Mesodermal cell (in vitro differentiated cells): ENCODE measurements at regions not wholly inside any gene's neighbourhood (a gene's known extent, or its start where the extent isn't known, plus 50 kb on each side); places are given as distances from the start of the nearest gene placed in this dataset.
A peak's percentile ranks its signal among the peaks of the same experiment; 100 is the strongest.
"Not testable (repeated sequence)": the region's sequence is repeated elsewhere in the genome, so short reads cannot be mapped to it uniquely, and the experiment has no call there.

Experiments used
- H3K27ac ChIP-seq: 2 replicates; pipeline ENCODE4 v1.7.0; 2013; ENCODE audit warnings: mild to moderate bottlenecking, low read depth, low read length, moderate library complexity; ENCODE audit not compliant: severe bottlenecking
- H3K36me3 ChIP-seq: 2 replicates; pipeline ENCODE4 v1.7.1; 2013; ENCODE audit warnings: mild to moderate bottlenecking, low read length, moderate library complexity; ENCODE audit not compliant: control insufficient read depth, insufficient read depth
- H3K4me1 ChIP-seq: one replicate; pipeline ENCODE4 v1.7.1; 2013; ENCODE audit warnings: mild to moderate bottlenecking, low read length; ENCODE audit not compliant: insufficient read depth, control insufficient read depth, poor library complexity, severe bottlenecking
- H3K4me3 ChIP-seq: 2 replicates; pipeline ENCODE4 v1.7.0; 2013; ENCODE audit warnings: low read length, control low read depth, mild to moderate bottlenecking; ENCODE audit not compliant: insufficient read depth, poor library complexity, severe bottlenecking; ENCODE audit errors: extremely low read depth
- H3K9me3 ChIP-seq: 2 replicates; pipeline ENCODE4 v1.7.1; 2013; ENCODE audit warnings: mild to moderate bottlenecking, low read length, moderate library complexity; ENCODE audit not compliant: control insufficient read depth
- WGBS, 2 experiments: methylation state at CpG; one replicate each; pipeline ENCODE4 v1.1.5; 2013; ENCODE audit warnings: missing lambda C conversion rate in 2 of 2; ENCODE audit not compliant: insufficient coverage in 2 of 2; 5-methylcytosine and 5-hydroxymethylcytosine counted together

- WGBS, 2 experiments, result 84 to 90% methylated on average over 6 to 9 of the region's 9 CpGs
- Histone ChIP-seq H3K4me3 (no peak overlapping the region), H3K27ac (peak overlapping the region; percentile 55), H3K36me3 (no peaks in the 10 kb centered on the region), H3K9me3 (no peaks in the 10 kb centered on the region), H3K4me1 (peaks cover 5% of the 10 kb centered on the region)
Measured at GRCh38 chr12:128091951-128092382, 175.0 kb upstream of the TMEM132C start.

DNA sequence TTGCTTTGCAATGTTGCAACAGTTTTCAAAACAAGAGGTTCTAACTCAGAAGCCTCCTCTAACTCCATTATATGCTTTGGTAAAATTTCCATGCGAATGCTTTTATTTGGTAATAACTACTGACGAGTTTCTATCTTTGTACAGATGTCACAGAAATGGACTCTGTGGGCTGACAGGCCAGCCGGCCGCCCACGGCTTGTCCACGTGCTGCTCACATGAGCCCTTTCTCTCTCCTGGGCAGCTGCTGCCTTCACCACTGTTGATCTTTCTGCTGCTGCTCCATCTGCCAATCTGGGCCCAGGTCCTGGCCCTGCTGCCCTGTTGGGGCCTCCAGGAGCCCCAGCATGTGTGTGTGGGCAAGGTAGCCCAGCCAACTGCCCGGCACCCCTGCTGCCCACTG is 168.2 kb upstream of the TMEM132C start:
- whole genome bisulfite sequencing, 2 experiments, result 90 to 92% methylated on average over 7 of the region's 7 CpGs
- no peaks in the 10 kb centered on the region for H3K36me3 ChIP-seq
- H3K9me3 ChIP-seq, result no peaks in the 10 kb centered on the region
- no peaks in the 10 kb centered on the region for H3K4me1 ChIP-seq
- no peak overlapping the region for H3K27ac ChIP-seq
- H3K4me3 ChIP-seq, result no peak overlapping the region

GRCh38 chr12:128103152-128103551 is 163.8 kb upstream of the TMEM132C start:
- H3K4me1 ChIP-seq, result no peaks in the 10 kb centered on the region
- H3K9me3 ChIP-seq, result no peaks in the 10 kb centered on the region
- WGBS, 2 experiments, result 80 to 82% methylated on average over 1 to 3 of the region's 6 CpGs
- no peak overlapping the region for H3K4me3 ChIP-seq
- no peak overlapping the region for H3K27ac ChIP-seq
- H3K36me3 ChIP-seq, result no peaks in the 10 kb centered on the region

- Histone ChIP-seq H3K4me3 (no peak overlapping the region), H3K4me1 (no peaks in the 10 kb centered on the region), H3K36me3 (no peaks in the 10 kb centered on the region), H3K27ac (no peak overlapping the region), H3K9me3 (no peaks in the 10 kb centered on the region)
- 89 to 92% methylated on average over 10 of the region's 10 CpGs for WGBS, 2 experiments
Measured at GRCh38 chr12:128109236-128109635, 157.7 kb upstream of the TMEM132C start.

GRCh38 chr12:128109636-128110035 is 157.3 kb upstream of the TMEM132C start:
- Histone ChIP-seq H3K36me3 (no peaks in the 10 kb centered on the region), H3K27ac (no peak overlapping the region), H3K9me3 (no peaks in the 10 kb centered on the region), H3K4me1 (no peaks in the 10 kb centered on the region), H3K4me3 (no peak overlapping the region)
- 92 to 98% methylated on average over 10 to 11 of the region's 12 CpGs for WGBS, 2 experiments

DNA sequence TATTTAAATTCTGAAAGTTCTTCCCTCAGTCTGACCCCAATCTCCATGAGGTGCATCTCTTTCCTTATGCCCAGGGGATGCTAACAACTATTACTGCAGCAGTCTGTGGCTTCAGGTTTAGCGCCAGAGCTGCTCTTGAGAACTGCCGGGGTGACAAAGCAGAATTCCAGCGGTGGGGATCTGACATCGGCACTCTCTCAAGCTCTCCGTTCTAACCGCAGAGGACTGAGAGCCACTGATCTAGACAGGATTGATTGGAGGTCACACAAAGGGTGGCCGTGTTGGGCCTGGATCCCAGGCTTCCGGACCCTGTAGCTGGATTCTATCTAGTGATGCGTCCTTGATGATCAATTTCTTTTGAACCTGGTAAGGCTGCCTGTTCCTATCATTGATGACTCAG is 155.6 kb upstream of the TMEM132C start:
- no peaks in the 10 kb centered on the region for H3K4me1 ChIP-seq
- H3K36me3 ChIP-seq, result no peaks in the 10 kb centered on the region
- H3K9me3 ChIP-seq, result no peaks in the 10 kb centered on the region
- WGBS, 2 experiments, result 81 to 88% methylated on average over 9 of the region's 9 CpGs
- no peak overlapping the region for H3K4me3 ChIP-seq
- H3K27ac ChIP-seq, result no peak overlapping the region

GRCh38 chr12:128111951-128112350 is 155.0 kb upstream of the TMEM132C start:
- Histone ChIP-seq H3K4me1 (no peaks in the 10 kb centered on the region), H3K4me3 (no peak overlapping the region), H3K36me3 (no peaks in the 10 kb centered on the region), H3K9me3 (no peaks in the 10 kb centered on the region), H3K27ac (no peak overlapping the region)
- WGBS, 2 experiments, result 17 to 40% methylated on average over 1 of the region's 5 CpGs

DNA sequence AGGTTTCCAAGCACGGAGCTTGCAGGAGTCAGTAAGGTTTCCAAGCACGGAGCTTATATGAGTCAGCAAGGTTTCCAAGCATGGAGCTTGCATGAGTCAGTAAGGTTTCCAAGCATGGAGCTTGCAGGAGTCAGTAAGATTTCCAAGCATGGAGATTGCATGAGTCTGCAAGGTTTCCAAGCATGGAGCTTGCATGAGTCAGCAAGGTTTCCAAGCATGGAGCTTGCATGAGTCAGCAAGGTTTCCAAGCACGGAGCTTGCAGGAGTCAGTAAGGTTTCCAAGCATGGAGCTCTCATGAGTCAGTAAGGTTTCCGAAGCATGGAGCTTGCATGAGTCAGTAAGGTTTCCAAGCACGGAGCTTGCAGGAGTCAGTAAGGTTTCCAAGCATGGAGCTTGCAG is 153.7 kb upstream of the TMEM132C start:
- WGBS, 2 experiments, result 77 to 85% methylated on average over 5 of the region's 5 CpGs
- not testable (repeated sequence) for H3K4me1 ChIP-seq, H3K36me3 ChIP-seq, H3K27ac ChIP-seq, H3K4me3 ChIP-seq, H3K9me3 ChIP-seq

GRCh38 chr12:128114485-128114884 is 152.5 kb upstream of the TMEM132C start:
- Histone ChIP-seq H3K27ac (no peak overlapping the region), H3K4me1 (no peaks in the 10 kb centered on the region), H3K9me3 (no peaks in the 10 kb centered on the region), H3K4me3 (no peak overlapping the region), H3K36me3 (no peaks in the 10 kb centered on the region)
- WGBS, 2 experiments, result 86 to 100% methylated on average over 1 to 2 of the region's 2 CpGs

GRCh38 chr12:128116537-128116936 is 150.4 kb upstream of the TMEM132C start:
- H3K27ac ChIP-seq, result no peak overlapping the region
- no peaks in the 10 kb centered on the region for H3K9me3 ChIP-seq
- no peaks in the 10 kb centered on the region for H3K36me3 ChIP-seq
- H3K4me1 ChIP-seq, result no peaks in the 10 kb centered on the region
- H3K4me3 ChIP-seq, result no peak overlapping the region
- 100% methylated on average over 3 of the region's 5 CpGs for WGBS, 2 experiments

GRCh38 chr12:128120035-128120434 is 146.9 kb upstream of the TMEM132C start:
- no peaks in the 10 kb centered on the region for H3K9me3 ChIP-seq
- H3K4me1 ChIP-seq, result no peaks in the 10 kb centered on the region
- 94 to 97% methylated on average over 3 to 4 of the region's 4 CpGs for WGBS, 2 experiments
- no peak overlapping the region for H3K27ac ChIP-seq
- no peak overlapping the region for H3K4me3 ChIP-seq
- no peaks in the 10 kb centered on the region for H3K36me3 ChIP-seq
